HG02623 (cell line): ENCODE measurements at regions not wholly inside any gene's neighbourhood (a gene's known extent, or its start where the extent isn't known, plus 50 kb on each side); places are given as distances from the start of the nearest gene placed in this dataset.

Source experiments
- ATAC-seq: cut with Tn5 transposase; IDR thresholded peaks from one replicate; pipeline ENCODE4 v1.9.1; 2021; ENCODE audit warnings: moderate library complexity; ENCODE audit not compliant: unreplicated experiment

DNA sequence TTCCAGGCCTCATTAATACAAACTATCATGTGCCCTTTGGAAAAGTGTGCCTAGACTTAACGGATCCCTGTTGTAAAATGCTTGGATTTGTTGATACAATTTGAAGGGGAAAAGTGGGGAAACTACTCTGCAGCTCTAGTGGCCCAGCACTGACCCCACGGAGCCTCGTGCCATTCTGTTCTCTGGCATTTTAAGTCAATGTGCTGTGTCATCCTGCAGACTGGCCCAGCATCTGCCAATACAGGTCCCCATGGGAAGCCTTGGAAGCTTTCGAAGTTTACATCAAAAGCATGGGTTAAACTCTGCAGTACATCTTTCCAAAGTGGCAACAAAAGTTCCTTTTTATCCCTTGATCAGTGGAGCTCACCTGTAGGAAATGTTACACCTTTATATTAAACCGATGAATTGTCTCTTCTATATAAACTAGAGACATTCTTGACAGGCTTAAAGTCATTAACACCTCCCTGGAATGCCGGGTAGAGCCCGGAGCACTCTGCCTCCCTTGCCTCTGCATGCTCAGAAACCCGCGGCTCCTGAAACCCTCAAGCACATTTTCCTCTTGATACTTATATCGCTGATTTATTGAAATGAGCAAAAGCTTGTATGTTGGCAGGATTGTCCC lies 596.0 kb upstream of the ADAMTS16 start:
- no peak for ATAC-seq

DNA sequence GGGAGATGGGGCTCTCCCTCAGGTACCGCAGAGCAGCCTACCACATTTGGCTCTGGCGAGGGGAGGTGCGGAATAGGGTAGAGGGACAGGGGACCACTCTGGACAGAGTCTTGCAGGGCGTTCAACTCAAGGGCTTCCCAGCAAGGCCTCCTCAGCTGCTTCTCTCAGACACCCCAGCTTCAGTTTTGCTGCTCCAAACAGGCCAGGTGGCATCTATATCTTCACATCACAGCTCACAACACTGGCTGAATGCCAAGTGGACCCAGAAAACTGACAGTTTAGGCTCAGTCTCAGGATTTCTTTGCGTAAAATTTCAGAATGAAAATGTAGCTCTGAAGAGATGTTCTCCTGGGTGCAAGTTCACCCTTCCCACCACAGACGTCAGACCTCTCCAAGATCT lies 592.6 kb upstream of the ADAMTS16 start:
- no peak for ATAC-seq

DNA sequence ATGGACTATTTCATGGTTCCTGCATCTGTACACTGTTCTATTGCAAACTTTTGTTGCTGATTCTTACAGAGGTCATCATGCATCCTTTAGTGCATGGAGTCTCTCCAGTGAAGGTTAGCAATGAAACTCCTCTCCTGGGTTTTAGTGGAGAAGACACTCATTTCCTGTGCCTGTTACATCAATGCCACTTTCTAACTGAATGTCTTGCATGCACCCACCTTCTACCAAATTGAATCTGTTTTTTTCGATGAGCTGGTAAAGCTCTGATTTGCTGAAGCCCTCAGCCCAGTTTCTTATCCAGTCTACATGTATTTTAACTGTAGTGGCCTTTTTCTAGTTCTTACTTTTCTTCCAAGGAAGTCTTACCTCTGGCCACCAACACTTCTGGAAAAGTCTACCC lies 591.8 kb upstream of the ADAMTS16 start:
- no peak for ATAC-seq

DNA sequence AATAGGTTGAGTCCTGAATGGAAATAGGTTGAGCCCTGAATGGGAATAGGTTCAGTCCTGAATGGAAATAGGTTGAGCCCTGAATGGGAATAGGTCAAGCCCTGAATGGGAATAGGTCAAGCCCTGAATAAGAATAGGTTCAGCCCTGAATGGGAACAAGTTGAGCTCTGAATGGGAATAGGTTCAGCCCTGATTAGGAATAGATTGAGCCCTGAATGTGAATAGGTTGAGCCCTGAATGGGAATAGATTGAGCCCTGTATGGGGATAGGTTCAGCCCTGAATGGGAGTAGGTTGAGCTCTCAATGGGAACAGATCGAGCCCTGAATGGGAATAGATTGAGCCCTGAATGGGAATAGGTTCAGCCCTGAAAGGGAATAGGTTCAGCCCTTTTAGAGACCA lies 590.8 kb upstream of the ADAMTS16 start:
- no peak for ATAC-seq

DNA sequence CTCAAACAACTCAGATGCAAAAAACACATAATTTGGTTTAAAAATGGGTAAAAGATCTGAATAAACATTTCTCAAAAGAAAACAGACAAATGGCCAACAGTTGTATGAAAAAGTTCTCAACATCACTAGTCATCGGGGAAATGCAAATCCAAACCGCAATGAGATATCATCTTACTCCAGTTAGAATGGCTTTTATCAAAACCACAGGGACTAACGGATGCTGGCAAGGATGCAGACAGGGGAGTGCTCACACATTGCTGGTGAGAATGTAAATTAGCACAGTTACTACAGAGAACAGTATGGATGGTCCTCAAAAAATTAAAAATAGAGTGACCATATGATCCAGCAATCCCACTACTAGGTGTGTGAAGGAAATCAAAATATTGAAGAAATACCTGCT lies 589.1 kb upstream of the ADAMTS16 start:
- ATAC-seq: no peak

DNA sequence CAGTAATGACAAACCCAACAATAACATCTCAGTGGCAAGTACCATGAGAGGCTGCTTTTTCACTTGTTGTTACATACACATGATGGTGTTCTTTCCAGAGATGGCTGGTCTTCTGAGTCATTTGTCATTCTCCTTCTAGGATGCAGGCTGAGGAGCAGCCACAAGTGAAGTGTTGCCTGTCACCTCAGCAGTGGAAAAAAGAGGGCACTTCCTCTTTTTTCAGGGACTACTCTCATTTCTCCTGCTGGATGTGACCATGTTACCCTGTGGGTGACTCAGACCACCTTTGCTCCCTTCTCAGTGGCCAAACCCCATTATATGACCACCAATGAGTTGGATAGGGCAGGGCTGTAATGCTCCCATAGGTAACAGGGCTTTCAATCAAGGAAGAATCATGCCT lies 587.0 kb upstream of the ADAMTS16 start:
- no peak for ATAC-seq

DNA sequence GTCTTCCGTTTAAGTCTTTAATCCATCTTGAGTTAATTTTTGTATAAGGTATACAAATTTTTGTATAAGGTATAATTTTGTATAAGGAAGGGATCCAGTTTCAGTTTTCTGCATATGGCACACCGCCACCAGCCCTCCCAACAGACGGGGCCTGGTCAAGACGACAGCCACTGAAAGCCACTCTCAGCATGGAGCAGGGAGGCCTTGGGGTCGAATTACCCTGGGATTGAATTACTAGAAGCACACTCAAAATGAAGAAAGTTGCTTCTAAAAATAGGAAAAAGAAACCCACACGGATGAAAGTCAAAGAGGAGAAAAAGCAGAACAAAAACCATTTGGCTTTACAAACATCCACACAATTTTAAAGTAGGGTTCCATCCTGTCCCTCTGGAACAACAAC lies 586.2 kb upstream of the ADAMTS16 start:
- ATAC-seq: no peak

DNA sequence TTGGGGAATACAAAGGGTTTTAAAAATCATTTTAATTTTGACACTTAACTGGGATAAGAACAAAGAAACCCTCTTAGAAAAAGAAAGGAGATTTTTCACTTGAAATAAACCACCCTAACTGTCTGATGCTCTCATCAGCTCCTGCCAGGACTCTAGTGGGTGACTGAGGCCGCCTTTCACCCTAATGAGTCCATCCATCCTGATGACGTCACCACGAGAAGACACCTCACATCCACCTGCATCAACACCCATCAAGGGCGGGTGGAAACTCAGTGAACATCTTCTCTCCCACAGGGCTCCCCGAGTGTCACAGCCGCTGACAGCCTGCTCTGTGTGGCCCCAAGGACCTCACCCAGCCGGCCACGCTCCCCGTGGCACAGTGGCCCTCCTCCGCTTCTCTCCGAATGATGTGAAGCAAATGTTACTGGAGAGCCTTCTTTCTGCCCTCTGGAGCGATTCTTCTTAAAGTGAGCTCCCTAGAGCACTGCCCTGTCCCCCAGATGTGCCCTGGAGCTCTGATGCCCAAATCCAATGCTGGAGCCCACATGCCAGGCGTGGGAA lies 584.3 kb upstream of the ADAMTS16 start:
- ATAC-seq: no peak

DNA sequence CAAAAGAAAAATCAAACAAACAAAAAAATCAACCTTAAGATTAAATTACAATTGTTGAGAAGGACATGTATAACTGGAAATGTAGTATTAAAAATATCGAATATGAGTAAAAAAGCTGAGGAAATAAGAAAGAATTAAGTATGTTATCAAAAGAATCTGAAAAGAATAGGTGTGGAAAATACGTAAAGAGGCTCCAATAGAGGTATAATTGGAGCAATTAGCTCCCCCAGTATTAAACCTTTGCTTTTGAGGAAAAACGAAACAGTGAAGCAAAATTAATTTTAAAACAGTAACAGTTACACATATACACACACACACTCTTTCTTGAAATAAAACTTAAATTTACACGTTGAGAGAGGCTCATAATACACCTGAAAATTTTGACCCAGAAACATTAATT lies 578.7 kb upstream of the ADAMTS16 start:
- ATAC-seq: no peak

DNA sequence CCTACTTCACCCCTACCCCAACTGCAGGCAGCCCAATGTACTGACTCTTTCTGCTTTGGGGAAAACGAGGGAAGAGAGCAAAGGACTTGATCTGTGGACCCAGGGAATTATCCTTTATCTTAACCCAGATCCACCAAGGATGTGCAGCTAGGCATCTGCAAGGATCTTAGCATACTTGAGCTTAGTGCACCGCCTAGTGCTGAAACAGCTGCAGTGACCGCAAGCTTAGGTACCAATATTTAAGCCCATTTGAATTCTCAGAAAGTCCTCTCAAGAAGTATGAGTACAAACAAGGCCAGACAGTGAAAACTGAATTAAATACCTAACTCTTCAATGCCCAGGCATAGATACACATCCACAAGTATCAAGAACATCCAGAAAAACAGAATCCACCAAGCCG lies 576.7 kb upstream of the ADAMTS16 start:
- no peak for ATAC-seq

DNA sequence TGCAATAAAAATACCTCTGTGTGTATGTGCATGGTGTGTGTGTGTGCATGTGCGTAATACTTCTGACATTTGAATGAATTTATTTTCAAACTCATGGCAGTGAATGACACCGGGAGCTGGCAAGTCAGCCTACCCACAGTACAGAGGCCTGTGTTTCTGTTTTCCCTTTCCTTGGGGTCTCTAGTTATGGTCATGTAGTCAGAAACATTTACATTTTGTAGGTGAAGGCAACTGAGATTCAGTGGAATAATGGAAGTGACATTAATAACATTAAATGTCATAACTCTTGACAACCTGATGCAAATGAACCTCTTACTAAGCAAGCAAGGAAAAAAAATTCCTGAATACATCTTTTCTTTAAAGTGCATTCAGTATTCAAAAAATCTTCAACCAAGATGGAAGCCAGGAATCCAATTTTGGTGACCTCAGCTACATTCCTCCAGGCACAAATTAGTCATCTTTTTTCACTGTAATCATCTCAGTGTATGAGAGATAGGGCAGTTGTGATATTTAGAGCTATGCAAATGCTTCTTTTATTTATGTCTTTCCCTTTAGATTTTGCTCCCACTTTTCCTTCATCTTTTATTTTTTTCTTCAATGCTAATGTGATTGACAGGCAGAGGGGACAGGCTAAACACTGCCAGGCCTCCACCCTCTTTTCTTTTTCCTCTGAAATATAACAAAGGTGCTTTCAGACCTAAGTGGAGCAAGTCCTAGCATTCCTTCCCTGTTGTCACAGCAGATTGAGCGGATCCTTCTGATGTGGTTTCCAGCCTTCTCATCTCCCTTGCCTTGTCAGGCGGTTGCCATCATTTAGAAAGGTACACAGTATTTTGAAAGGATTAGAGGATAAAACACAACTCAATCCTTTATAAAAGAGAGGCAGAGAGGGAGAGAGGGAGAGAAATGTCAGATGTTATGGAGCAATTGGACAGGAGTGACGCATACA lies 569.8 kb upstream of the ADAMTS16 start:
- no peak for ATAC-seq

DNA sequence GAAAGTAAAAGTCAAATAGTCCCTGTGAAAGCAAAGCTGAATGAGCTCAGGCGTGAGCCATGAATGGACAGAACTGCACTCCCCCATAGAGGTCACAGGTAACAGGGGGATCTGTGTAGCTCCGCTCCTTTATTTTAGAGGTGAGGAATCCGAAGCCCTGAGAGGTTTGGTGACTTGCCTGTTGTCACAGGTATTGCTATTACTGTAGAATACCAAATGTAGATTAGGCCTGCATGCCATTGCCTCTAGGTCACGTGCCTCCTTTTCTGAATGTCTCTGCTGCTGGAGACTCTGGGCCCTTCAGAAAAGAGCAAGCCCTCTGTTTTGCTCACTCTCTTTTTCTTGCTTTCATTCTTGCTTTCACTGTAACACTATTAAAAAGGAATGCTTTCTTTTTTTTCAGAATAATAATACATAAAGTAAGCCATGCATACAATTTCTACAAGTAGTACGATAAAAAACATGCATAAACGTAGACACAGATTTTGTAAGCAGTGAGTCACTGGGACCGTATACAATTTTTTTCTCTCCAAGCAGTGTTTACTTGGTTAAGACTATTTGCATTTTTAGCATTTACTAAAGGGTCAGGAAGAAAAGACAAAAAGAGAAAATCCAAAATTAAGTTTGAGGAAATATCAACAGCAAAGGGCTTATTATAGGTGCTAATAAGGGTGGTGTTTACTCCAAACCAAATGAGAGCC lies 568.7 kb upstream of the ADAMTS16 start:
- ATAC-seq: no peak

DNA sequence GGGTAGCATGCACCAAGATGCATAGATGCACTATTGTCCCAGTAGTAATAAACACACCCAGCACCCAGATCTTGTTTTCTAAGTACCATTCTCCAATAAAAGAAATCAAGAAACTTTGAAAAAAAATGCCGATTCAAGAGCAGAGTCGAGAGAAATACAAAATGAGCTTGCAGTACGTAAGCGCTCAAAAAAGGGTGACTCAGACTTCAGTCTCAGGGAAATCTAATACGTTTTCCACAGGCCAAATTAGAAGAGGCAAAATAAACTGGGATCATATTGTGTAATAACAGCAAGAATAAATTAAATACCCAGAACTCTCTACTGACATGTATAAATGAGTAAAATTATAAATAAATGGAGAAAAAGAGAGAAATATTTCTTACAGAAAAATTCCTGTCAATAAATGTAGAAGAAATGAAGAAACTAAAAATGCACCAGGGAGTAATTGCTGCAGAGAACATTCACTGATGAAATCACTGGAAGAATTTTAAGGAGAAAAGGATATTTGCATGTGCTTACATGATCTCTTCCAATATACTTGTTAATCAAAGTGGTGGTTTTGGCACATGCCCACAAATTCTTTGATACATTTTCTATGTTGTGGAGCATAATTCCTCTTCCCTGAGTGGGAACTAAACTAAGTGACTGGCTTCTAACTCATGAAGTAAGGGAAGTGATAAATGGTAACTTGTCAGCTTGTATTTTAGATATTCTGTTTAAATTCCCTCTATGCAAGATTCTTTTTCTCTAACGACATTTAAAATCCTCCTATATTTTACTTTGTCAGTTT lies 567.6 kb upstream of the ADAMTS16 start:
- no peak for ATAC-seq

DNA sequence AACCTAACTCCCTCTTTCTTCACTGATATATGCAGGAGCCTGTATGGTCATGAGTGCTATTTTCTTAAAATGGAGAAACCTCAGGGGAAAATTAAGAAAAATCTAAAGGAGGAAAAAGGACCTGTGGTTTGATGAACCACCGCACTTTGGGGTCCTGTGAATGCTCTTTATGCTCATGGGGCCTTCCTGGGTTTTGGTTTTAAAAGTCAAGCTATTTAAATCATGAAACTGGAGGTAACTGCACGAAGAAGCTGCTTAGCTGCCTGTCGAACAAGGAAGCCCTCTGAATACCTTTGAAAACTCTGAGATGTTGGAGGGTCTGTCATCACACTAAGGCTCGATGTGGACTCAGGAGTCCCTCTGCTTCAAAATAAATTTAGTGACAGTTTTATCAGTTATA lies 564.5 kb upstream of the ADAMTS16 start:
- ATAC-seq: no peak

DNA sequence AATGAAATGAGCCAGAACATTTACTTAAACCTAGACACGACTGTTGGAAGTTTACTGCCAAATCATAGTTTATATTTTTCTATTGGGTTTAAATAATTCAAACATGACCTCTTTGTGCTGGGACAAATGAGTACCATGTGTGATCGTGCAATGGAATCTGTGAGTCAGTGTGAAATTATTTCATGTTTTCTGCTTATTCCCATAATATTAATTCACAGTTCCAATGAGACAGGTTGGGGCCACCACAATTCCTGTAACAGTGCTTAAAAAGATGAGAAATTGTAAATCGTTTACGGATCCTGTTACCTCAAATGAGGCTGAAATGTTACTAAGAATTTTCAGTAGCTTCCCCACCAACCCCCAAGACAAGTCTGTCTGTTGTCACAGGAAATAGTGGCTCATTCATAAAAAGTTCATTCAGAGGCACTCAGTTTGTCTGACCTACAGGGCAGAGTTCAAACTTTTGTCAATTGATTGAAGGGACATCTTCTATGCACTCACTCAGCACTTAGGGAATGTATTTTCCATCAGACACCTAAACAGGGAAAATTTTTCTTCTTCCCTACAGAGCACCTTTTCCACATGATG lies 563.9 kb upstream of the ADAMTS16 start:
- no peak for ATAC-seq

DNA sequence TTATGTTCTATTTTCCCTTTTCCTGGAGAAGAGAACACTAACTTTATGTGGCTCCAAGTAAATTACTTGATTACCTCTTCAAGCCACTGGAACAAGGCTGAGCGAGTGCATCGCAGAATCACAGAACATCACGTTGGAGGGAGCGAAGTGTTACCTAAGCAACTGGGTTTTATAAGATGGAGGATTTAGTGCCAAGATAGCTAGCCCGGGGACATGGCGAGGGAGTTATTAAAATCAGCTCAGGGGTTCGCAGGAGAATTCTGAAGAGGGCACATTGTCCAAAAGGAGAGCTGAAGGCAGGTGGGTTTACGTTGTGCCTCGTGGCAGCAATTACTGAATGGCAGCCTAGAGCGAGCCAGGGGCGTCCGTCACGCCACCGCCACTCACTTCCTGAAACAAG lies 563.2 kb upstream of the ADAMTS16 start:
- ATAC-seq: no peak

DNA sequence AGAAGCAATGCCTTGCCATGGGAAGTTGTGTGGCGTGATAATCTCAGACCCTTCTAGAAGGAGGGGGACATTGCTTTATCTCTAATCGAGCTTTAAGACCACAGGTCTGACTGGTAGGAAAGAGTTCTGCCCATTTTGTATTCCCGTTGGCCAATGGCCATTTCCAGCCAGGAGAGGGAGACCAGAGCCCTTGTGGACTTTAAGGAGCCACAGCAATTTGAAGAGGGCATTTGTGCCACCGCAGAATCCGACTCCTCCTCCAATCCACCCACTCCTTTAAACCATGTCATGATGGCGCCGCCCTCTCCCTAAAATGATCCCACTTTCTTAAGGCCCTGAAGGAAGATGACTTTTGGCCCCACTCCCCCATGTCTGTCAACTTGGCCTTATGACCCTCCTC lies 560.5 kb upstream of the ADAMTS16 start:
- no peak for ATAC-seq

DNA sequence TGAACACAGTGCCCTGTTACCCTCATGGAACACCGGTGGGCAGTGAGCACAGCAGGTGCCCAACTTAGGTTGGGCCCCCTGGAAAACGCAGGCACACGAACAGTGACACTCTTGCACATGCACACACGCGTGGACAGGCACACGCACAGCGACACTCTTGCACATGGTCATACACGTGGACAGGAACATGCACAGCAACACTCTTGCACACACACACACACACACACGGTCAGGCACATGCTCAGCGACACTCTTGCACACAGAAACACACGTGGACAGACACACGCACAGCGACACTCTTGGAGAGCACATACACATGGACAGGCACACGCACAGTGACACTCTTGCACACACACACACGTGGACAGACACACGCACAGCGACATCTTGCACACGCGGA lies 559.4 kb upstream of the ADAMTS16 start:
- ATAC-seq: no peak

DNA sequence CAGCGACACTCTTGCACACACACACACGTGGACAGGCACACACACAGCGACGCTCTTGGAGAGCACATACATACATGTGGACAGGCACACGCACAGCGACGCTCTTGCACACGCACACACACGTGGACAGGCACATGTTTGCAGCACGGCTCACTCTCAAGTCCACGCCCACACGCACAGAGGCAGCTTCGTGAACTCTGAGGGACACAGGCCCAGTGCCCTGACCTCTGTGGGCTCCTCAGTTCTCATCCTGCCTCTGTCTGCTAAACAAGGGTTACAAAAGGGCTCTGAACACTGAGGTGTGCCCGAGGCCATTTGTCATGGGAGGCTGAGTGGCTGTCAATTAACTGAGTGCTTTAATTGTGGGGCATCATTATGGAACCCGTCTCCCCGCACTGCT lies 558.8 kb upstream of the ADAMTS16 start:
- no peak for ATAC-seq

DNA sequence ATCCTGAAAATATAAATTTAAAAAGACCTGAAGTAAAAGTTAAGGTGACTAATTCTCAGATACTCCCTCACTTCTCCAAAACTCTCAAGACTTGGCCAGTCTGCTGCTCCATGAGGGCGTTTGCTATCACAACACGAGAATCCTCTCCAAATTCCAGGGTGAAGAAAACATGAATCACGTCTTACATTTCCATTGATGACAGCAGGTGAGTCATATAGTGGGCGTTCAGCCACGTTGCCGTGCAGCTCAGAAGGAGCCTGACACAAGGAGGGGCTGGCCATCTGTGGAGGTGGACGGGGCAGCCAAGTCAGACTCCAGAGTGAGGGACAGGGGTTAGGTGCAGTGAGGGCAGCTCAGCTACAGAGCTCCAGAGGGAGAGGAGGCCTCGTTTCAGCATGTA lies 555.1 kb upstream of the ADAMTS16 start:
- no peak for ATAC-seq
